ENCODE measurements at regions not wholly inside any gene's neighbourhood (a gene's known extent, or its start where the extent isn't known, plus 50 kb on each side); places are given as distances from the start of the nearest gene placed in this dataset.

DNA sequence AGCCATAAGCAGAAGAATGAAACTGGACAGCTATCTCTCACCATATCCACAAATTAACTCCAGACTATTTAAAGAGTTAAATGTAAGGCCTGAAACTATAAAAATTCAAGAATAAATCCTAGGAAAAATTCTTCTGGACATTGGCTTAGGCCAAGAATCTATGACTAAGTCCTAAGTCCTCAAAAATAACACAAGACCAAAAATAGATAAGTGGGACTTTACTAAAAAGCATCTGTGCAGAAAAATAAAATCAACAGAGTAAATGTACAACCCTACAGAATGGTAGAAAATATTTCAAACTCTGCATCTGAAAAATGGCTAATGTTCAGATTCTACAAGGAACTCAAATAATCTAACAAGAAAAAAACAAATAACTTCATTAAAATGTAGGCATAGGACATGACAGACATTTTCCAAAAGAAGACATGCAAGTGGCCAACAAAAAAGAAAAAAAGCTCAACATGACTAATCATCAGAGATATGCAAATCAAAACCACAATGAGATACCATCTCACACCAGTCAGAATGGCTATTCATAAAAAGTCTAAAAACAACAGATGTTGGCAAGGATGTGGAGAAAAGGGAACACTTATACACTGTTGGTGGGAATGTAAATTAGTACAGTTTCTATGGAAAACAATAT, 61.0 kb upstream of the PPFIA2 start:
- TF ChIP-seq EZH2 (IDR thresholded peaks at IDR 0.05; ENCODE audit: insufficient read depth, low read length) = no peak
- TF ChIP-seq, protein P1, sequence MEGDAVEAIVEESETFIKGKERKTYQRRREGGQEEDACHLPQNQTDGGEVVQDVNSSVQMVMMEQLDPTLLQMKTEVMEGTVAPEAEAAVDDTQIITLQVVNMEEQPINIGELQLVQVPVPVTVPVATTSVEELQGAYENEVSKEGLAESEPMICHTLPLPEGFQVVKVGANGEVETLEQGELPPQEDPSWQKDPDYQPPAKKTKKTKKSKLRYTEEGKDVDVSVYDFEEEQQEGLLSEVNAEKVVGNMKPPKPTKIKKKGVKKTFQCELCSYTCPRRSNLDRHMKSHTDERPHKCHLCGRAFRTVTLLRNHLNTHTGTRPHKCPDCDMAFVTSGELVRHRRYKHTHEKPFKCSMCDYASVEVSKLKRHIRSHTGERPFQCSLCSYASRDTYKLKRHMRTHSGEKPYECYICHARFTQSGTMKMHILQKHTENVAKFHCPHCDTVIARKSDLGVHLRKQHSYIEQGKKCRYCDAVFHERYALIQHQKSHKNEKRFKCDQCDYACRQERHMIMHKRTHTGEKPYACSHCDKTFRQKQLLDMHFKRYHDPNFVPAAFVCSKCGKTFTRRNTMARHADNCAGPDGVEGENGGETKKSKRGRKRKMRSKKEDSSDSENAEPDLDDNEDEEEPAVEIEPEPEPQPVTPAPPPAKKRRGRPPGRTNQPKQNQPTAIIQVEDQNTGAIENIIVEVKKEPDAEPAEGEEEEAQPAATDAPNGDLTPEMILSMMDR (IDR thresholded peaks at IDR 0.05; ENCODE audit: insufficient read depth, low read depth, low read length) = no peak

Data from astrocyte (in vitro differentiated cells and primary cell).